ENCODE measurements at regions not wholly inside any gene's neighbourhood (a gene's known extent, or its start where the extent isn't known, plus 50 kb on each side); places are given as distances from the start of the nearest gene placed in this dataset.

- TF ChIP-seq ZNF764 (CRISPR knock-in tag; IDR thresholded peaks at IDR 0.05; ENCODE audit: low read depth) (0 out of 2 replicates have a peak, but pooled peaks have one; percentile 52), ZSCAN29 (IDR thresholded peaks at IDR 0.05) (no peak), ADNP (tag; IDR thresholded peaks at IDR 0.05) (peak; percentile 94), ATF1 (CRISPR knock-in tag; IDR thresholded peaks at IDR 0.05) (no peak), ATF1 (tag; IDR thresholded peaks at IDR 0.05) (peak; percentile 26; the same call in 1 of the 2 replicates), CBX1 (IDR thresholded peaks at IDR 0.05; ENCODE audit: low read depth) (0 out of 2 replicates have a peak, but pooled peaks have one; percentile 18), SMAD3 (CRISPR knock-in tag; conservative IDR thresholded peaks at IDR 0.05) (no peak), ZNF140 (CRISPR knock-in tag; IDR thresholded peaks at IDR 0.05) (no peak), MEIS2 (IDR thresholded peaks at IDR 0.05; ENCODE audit: partially characterized antibody) (peak; percentile 0), BHLHE40 (IDR thresholded peaks at IDR 0.05; ENCODE audit: low read length) (peak; percentile 79), L3MBTL2 (IDR thresholded peaks at IDR 0.05) (0 out of 2 replicates have a peak, but pooled peaks have one; percentile 6), BCOR (IDR thresholded peaks at IDR 0.05) (peak; percentile 51; the same call in 1 of the 2 replicates), GTF3C2 (IDR thresholded peaks at IDR 0.05; ENCODE audit: borderline replicate concordance, extremely low read depth, insufficient read length) (peak; percentile 49), KDM1A (IDR thresholded peaks at IDR 0.05) (peak; percentile 84 to 87), RCOR1 (IDR thresholded peaks at IDR 0.05; ENCODE audit: borderline replicate concordance in 1 of 2, low read depth in 2 of 2, low read length in 2 of 2) (peak in 1 of 2 experiments; percentile 35; a peak in 1 of 4 replicates), NCOA2 (IDR thresholded peaks at IDR 0.05; ENCODE audit: partially characterized antibody in 2 of 2) (no peak), CREB5 (CRISPR knock-in tag; IDR thresholded peaks at IDR 0.05) (no peak), RBBP5 (IDR thresholded peaks at IDR 0.05; ENCODE audit: borderline replicate concordance, insufficient read depth, low read length, poor library complexity, severe bottlenecking) (no peak), ZNF79 (CRISPR knock-in tag; IDR thresholded peaks at IDR 0.05; ENCODE audit: low read depth) (no peak), GATA2 (CRISPR knock-in tag; IDR thresholded peaks at IDR 0.05) (peak; percentile 62), VEZF1 (CRISPR knock-in tag; IDR thresholded peaks at IDR 0.05) (0 out of 2 replicates have a peak, but pooled peaks have one; percentile 47), NR2C2 (CRISPR knock-in tag; IDR thresholded peaks at IDR 0.05) (no peak), NR2C2 (tag; IDR thresholded peaks at IDR 0.05) (peak; percentile 43; the same call in 1 of the 2 replicates), CC2D1A (IDR thresholded peaks at IDR 0.05) (0 out of 2 replicates have a peak, but pooled peaks have one; percentile 12), CHCHD3 (CRISPR knock-in tag; IDR thresholded peaks at IDR 0.05) (no peak)
- TF ChIP-seq, protein P1, sequence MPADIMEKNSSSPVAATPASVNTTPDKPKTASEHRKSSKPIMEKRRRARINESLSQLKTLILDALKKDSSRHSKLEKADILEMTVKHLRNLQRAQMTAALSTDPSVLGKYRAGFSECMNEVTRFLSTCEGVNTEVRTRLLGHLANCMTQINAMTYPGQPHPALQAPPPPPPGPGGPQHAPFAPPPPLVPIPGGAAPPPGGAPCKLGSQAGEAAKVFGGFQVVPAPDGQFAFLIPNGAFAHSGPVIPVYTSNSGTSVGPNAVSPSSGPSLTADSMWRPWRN (IDR thresholded peaks at IDR 0.05; ENCODE audit: low read depth) = peak; percentile 76
These were observed 730.0 kb upstream of the VSTM2A start (continued) for GRCh38 chr7:53812135-53812534.
